ENCODE measurements at regions not wholly inside any gene's neighbourhood (a gene's known extent, or its start where the extent isn't known, plus 50 kb on each side); places are given as distances from the start of the nearest gene placed in this dataset.

GRCh38 chr10:121084016-121084674, 233.0 kb downstream of the WDR11 start:
- no peak overlapping the region for H3K4me3 ChIP-seq (ENCODE audit: low read length)
- H3K36me3 ChIP-seq (ENCODE audit: control insufficient read depth, insufficient read depth, low read length) = no peaks in the 10 kb centered on the region
- H3K9ac ChIP-seq (ENCODE audit: low read length) = no peak overlapping the region
- peaks cover 32% of the 10 kb centered on the region for H3K4me1 ChIP-seq (ENCODE audit: control insufficient read depth, insufficient read depth, low read length)
- no peak overlapping the region for H3K27ac ChIP-seq (ENCODE audit: low read depth, low read length)
- no peaks in the 10 kb centered on the region for H3K27me3 ChIP-seq (ENCODE audit: control insufficient read depth, insufficient read depth, low read length)

GRCh38 chr10:121084675-121085070, 233.5 kb downstream of the WDR11 start:
- Histone ChIP-seq H3K4me1 (ENCODE audit: control insufficient read depth, insufficient read depth, low read length) (peaks cover 27% of the 10 kb centered on the region), H3K27ac (ENCODE audit: low read depth, low read length) (no peak overlapping the region), H3K27me3 (ENCODE audit: control insufficient read depth, insufficient read depth, low read length) (no peaks in the 10 kb centered on the region), H3K4me3 (ENCODE audit: low read length) (no peak overlapping the region), H3K9ac (ENCODE audit: low read length) (no peak overlapping the region), H3K36me3 (ENCODE audit: control insufficient read depth, insufficient read depth, low read length) (no peaks in the 10 kb centered on the region)

GRCh38 chr10:121085367-121085766, 234.2 kb downstream of the WDR11 start:
- Histone ChIP-seq H3K4me1 (ENCODE audit: control insufficient read depth, insufficient read depth, low read length) (peaks cover 20% of the 10 kb centered on the region), H3K4me3 (ENCODE audit: low read length) (no peak overlapping the region), H3K9ac (ENCODE audit: low read length) (no peak overlapping the region), H3K36me3 (ENCODE audit: control insufficient read depth, insufficient read depth, low read length) (no peaks in the 10 kb centered on the region), H3K27ac (ENCODE audit: low read depth, low read length) (no peak overlapping the region), H3K27me3 (ENCODE audit: control insufficient read depth, insufficient read depth, low read length) (no peaks in the 10 kb centered on the region)

- Histone ChIP-seq H3K4me1 (ENCODE audit: control insufficient read depth, insufficient read depth, low read length) (peaks cover 14% of the 10 kb centered on the region), H3K27ac (ENCODE audit: low read depth, low read length) (no peak overlapping the region), H3K36me3 (ENCODE audit: control insufficient read depth, insufficient read depth, low read length) (no peaks in the 10 kb centered on the region), H3K27me3 (ENCODE audit: control insufficient read depth, insufficient read depth, low read length) (no peaks in the 10 kb centered on the region), H3K4me3 (ENCODE audit: low read length) (no peak overlapping the region), H3K9ac (ENCODE audit: low read length) (no peak overlapping the region)
Measured at GRCh38 chr10:121087129-121087528, 236.0 kb downstream of the WDR11 start.

- H3K27ac ChIP-seq (ENCODE audit: low read depth, low read length) = peak overlapping the region; percentile 48
- no peak overlapping the region for H3K9ac ChIP-seq (ENCODE audit: low read length)
- peaks cover 14% of the 10 kb centered on the region for H3K4me1 ChIP-seq (ENCODE audit: control insufficient read depth, insufficient read depth, low read length)
Measured at GRCh38 chr10:121087688-121088087, 236.5 kb downstream of the WDR11 start.

GRCh38 chr10:121088524-121088923, 237.4 kb downstream of the WDR11 start:
- no peaks in the 10 kb centered on the region for H3K27me3 ChIP-seq (ENCODE audit: control insufficient read depth, insufficient read depth, low read length)
- peaks cover 11% of the 10 kb centered on the region for H3K4me1 ChIP-seq (ENCODE audit: control insufficient read depth, insufficient read depth, low read length)
- no peak overlapping the region for H3K4me3 ChIP-seq (ENCODE audit: low read length)
- H3K9ac ChIP-seq (ENCODE audit: low read length) = no peak overlapping the region
- peak overlapping the region; percentile 48 for H3K27ac ChIP-seq (ENCODE audit: low read depth, low read length)
- H3K36me3 ChIP-seq (ENCODE audit: control insufficient read depth, insufficient read depth, low read length) = no peaks in the 10 kb centered on the region

More at GRCh38 chr10:121087688-121088087, 236.5 kb downstream of the WDR11 start:
- no peaks in the 10 kb centered on the region for H3K36me3 ChIP-seq (ENCODE audit: control insufficient read depth, insufficient read depth, low read length)
- no peaks in the 10 kb centered on the region for H3K27me3 ChIP-seq (ENCODE audit: control insufficient read depth, insufficient read depth, low read length)
- H3K4me3 ChIP-seq (ENCODE audit: low read length) = no peak overlapping the region

GRCh38 chr10:121089434-121089833, 238.3 kb downstream of the WDR11 start:
- no peaks in the 10 kb centered on the region for H3K27me3 ChIP-seq (ENCODE audit: control insufficient read depth, insufficient read depth, low read length)
- H3K4me1 ChIP-seq (ENCODE audit: control insufficient read depth, insufficient read depth, low read length) = peaks cover 11% of the 10 kb centered on the region
- H3K36me3 ChIP-seq (ENCODE audit: control insufficient read depth, insufficient read depth, low read length) = no peaks in the 10 kb centered on the region

GRCh38 chr10:121091961-121092719, 241.0 kb downstream of the WDR11 start:
- no peak overlapping the region for H3K27ac ChIP-seq (ENCODE audit: low read depth, low read length)

More at GRCh38 chr10:121089434-121089833, 238.3 kb downstream of the WDR11 start:
- Histone ChIP-seq H3K4me3 (ENCODE audit: low read length) (no peak overlapping the region), H3K27ac (ENCODE audit: low read depth, low read length) (no peak overlapping the region), H3K9ac (ENCODE audit: low read length) (no peak overlapping the region)

GRCh38 chr10:121092720-121093095, 241.5 kb downstream of the WDR11 start:
- H3K4me3 ChIP-seq (ENCODE audit: low read length) = no peak overlapping the region
- H3K27me3 ChIP-seq (ENCODE audit: control insufficient read depth, insufficient read depth, low read length) = no peaks in the 10 kb centered on the region
- no peak overlapping the region for H3K27ac ChIP-seq (ENCODE audit: low read depth, low read length)
- H3K4me1 ChIP-seq (ENCODE audit: control insufficient read depth, insufficient read depth, low read length) = peaks cover 8% of the 10 kb centered on the region
- no peaks in the 10 kb centered on the region for H3K36me3 ChIP-seq (ENCODE audit: control insufficient read depth, insufficient read depth, low read length)
- no peak overlapping the region for H3K9ac ChIP-seq (ENCODE audit: low read length)

More at GRCh38 chr10:121091961-121092719, 241.0 kb downstream of the WDR11 start:
- no peak overlapping the region for H3K9ac ChIP-seq (ENCODE audit: low read length)
- no peak overlapping the region for H3K4me3 ChIP-seq (ENCODE audit: low read length)
- no peaks in the 10 kb centered on the region for H3K36me3 ChIP-seq (ENCODE audit: control insufficient read depth, insufficient read depth, low read length)
- no peaks in the 10 kb centered on the region for H3K27me3 ChIP-seq (ENCODE audit: control insufficient read depth, insufficient read depth, low read length)
- H3K4me1 ChIP-seq (ENCODE audit: control insufficient read depth, insufficient read depth, low read length) = peaks cover 9% of the 10 kb centered on the region

GRCh38 chr10:121096617-121097431, 245.7 kb downstream of the WDR11 start:
- H3K27ac ChIP-seq (ENCODE audit: low read depth, low read length) = no peak overlapping the region
- H3K27me3 ChIP-seq (ENCODE audit: control insufficient read depth, insufficient read depth, low read length) = no peaks in the 10 kb centered on the region
- no peaks in the 10 kb centered on the region for H3K36me3 ChIP-seq (ENCODE audit: control insufficient read depth, insufficient read depth, low read length)
- peaks cover 3% of the 10 kb centered on the region for H3K4me1 ChIP-seq (ENCODE audit: control insufficient read depth, insufficient read depth, low read length)
- H3K9ac ChIP-seq (ENCODE audit: low read length) = no peak overlapping the region
- no peak overlapping the region for H3K4me3 ChIP-seq (ENCODE audit: low read length)

- Histone ChIP-seq H3K36me3 (ENCODE audit: control insufficient read depth, insufficient read depth, low read length) (no peaks in the 10 kb centered on the region), H3K9ac (ENCODE audit: low read length) (no peak overlapping the region), H3K27ac (ENCODE audit: low read depth, low read length) (no peak overlapping the region), H3K27me3 (ENCODE audit: control insufficient read depth, insufficient read depth, low read length) (no peaks in the 10 kb centered on the region), H3K4me3 (ENCODE audit: low read length) (no peak overlapping the region), H3K4me1 (ENCODE audit: control insufficient read depth, insufficient read depth, low read length) (peaks cover 3% of the 10 kb centered on the region)
Measured at GRCh38 chr10:121098211-121098610, 247.0 kb downstream of the WDR11 start.

- no peak overlapping the region for H3K9ac ChIP-seq (ENCODE audit: low read length)
- no peaks in the 10 kb centered on the region for H3K36me3 ChIP-seq (ENCODE audit: control insufficient read depth, insufficient read depth, low read length)
Measured at GRCh38 chr10:121098751-121099150, 247.6 kb downstream of the WDR11 start.

More at GRCh38 chr10:121098751-121099150, 247.6 kb downstream of the WDR11 start:
- Histone ChIP-seq H3K27me3 (ENCODE audit: control insufficient read depth, insufficient read depth, low read length) (no peaks in the 10 kb centered on the region), H3K4me1 (ENCODE audit: control insufficient read depth, insufficient read depth, low read length) (peaks cover 3% of the 10 kb centered on the region), H3K27ac (ENCODE audit: low read depth, low read length) (no peak overlapping the region), H3K4me3 (ENCODE audit: low read length) (no peak overlapping the region)

Measured in rectal smooth muscle tissue (tissue), 1 donor.